Karpas-422 (cell line): ENCODE measurements at regions not wholly inside any gene's neighbourhood (a gene's known extent, or its start where the extent isn't known, plus 50 kb on each side); places are given as distances from the start of the nearest gene placed in this dataset.

ENCODE experiments used
- DNase-seq: peaks from one replicate; pipeline ENCODE4 v3.0.0-alpha.2; 2015
- H2AFZ ChIP-seq: fragments of 200-600 bp; sonication (generic); 2 replicates; pipeline ENCODE4 v1.6.1; 2014; ENCODE audit warnings: antibody characterized with exemption, low read length, mixed read lengths
- H3K27ac ChIP-seq: fragments of 200-600 bp; sonication (generic); 2 replicates; pipeline ENCODE4 v1.5.1; 2014; ENCODE audit warnings: mild to moderate bottlenecking, low read length, moderate library complexity
- H3K27me3 ChIP-seq: fragments of 200-600 bp; sonication (generic); 2 replicates; pipeline ENCODE4 v1.6.1; 2014; ENCODE audit warnings: low read length, mixed read lengths
- H3K36me3 ChIP-seq: fragments of 200-600 bp; sonication (generic); 2 replicates; pipeline ENCODE4 v1.6.1; 2014; ENCODE audit warnings: low read length, mixed read lengths; ENCODE audit not compliant: insufficient read depth
- H3K4me1 ChIP-seq: fragments of 200-600 bp; sonication (generic); 2 replicates; pipeline ENCODE4 v1.6.1; 2014; ENCODE audit warnings: mild to moderate bottlenecking, low read length, mixed read lengths
- H3K4me2 ChIP-seq: fragments of 200-600 bp; sonication (generic); 2 replicates; pipeline ENCODE4 v1.6.1; 2014; ENCODE audit warnings: low read length, low read depth, mild to moderate bottlenecking; ENCODE audit not compliant: poor library complexity, severe bottlenecking
- H3K4me3 ChIP-seq: fragments of 200-600 bp; sonication (generic); 2 replicates; pipeline ENCODE4 v1.5.1; 2014; ENCODE audit warnings: mild to moderate bottlenecking, antibody characterized with exemption, low read length, mixed read lengths
- H3K79me2 ChIP-seq: fragments of 200-600 bp; sonication (generic); 2 replicates; pipeline ENCODE4 v1.6.1; 2014; ENCODE audit warnings: mild to moderate bottlenecking, low read length, mixed read lengths
- H3K9ac ChIP-seq: fragments of 200-600 bp; sonication (generic); 2 replicates; pipeline ENCODE4 v1.6.0; 2014; ENCODE audit warnings: low read length
- H3K9me2 ChIP-seq: fragments of 200-600 bp; sonication (generic), shearing (Covaris generic); replicated peaks from 2 replicates; pipeline ENCODE4 v1.6.0; 2014; ENCODE audit warnings: mild to moderate bottlenecking, low read length, moderate library complexity; ENCODE audit not compliant: insufficient read depth
- H3K9me3 ChIP-seq: fragments of 300-700, 200-600 bp; sonication (generic); 2 replicates; pipeline ENCODE4 v1.6.1; 2014; ENCODE audit warnings: low read length, mixed read lengths
- H4K20me1 ChIP-seq: fragments of 200-600 bp; sonication (generic); 2 replicates; pipeline ENCODE4 v1.6.1; 2014; ENCODE audit warnings: mild to moderate bottlenecking, antibody characterized with exemption, low read length, low read depth; ENCODE audit not compliant: insufficient read depth

- no peak overlapping the region for H3K27ac ChIP-seq
- no peak overlapping the region for H2AFZ ChIP-seq
- no peaks in the 10 kb centered on the region for H3K36me3 ChIP-seq
- H3K4me1 ChIP-seq, result no peaks in the 10 kb centered on the region
- H3K9ac ChIP-seq, result no peak overlapping the region
- H3K79me2 ChIP-seq, result no peaks in the 10 kb centered on the region
- no peak overlapping the region for H3K4me3 ChIP-seq
- H3K9me2 ChIP-seq, result no peaks in the 10 kb centered on the region
- H3K9me3 ChIP-seq, result no peaks in the 10 kb centered on the region
- no peaks in the 10 kb centered on the region for H4K20me1 ChIP-seq
- DNase-seq, result no peak
- no peak overlapping the region for H3K4me2 ChIP-seq
- no peaks in the 10 kb centered on the region for H3K27me3 ChIP-seq
Measured at GRCh38 chr2:198715302-198715835, 742.4 kb downstream of the SATB2 start.

GRCh38 chr2:198712485-198712884 is 745.3 kb downstream of the SATB2 start:
- no peak overlapping the region for H2AFZ ChIP-seq
- H3K9me3 ChIP-seq, result no peaks in the 10 kb centered on the region
- DNase-seq, result no peak
- H3K27ac ChIP-seq, result no peak overlapping the region
- no peaks in the 10 kb centered on the region for H4K20me1 ChIP-seq
- H3K79me2 ChIP-seq, result no peaks in the 10 kb centered on the region
- H3K27me3 ChIP-seq, result no peaks in the 10 kb centered on the region
- no peaks in the 10 kb centered on the region for H3K4me1 ChIP-seq
- H3K9ac ChIP-seq, result no peak overlapping the region
- H3K4me2 ChIP-seq, result no peak overlapping the region
- H3K9me2 ChIP-seq, result no peaks in the 10 kb centered on the region; the same call in 1 of the 2 replicates
- no peak overlapping the region for H3K4me3 ChIP-seq
- H3K36me3 ChIP-seq, result no peaks in the 10 kb centered on the region

- Histone ChIP-seq H3K9me3 (no peaks in the 10 kb centered on the region), H3K36me3 (no peaks in the 10 kb centered on the region), H3K79me2 (no peaks in the 10 kb centered on the region), H3K4me2 (no peak overlapping the region), H2AFZ (no peak overlapping the region), H3K4me3 (no peak overlapping the region), H3K9me2 (no peaks in the 10 kb centered on the region; the same call in 1 of the 2 replicates), H3K4me1 (no peaks in the 10 kb centered on the region), H4K20me1 (no peaks in the 10 kb centered on the region), H3K27ac (no peak overlapping the region), H3K9ac (no peak overlapping the region), H3K27me3 (no peaks in the 10 kb centered on the region)
- no peak for DNase-seq
Measured at GRCh38 chr2:198711484-198711883, 746.3 kb downstream of the SATB2 start.

- Histone ChIP-seq H2AFZ (no peak overlapping the region), H3K79me2 (no peaks in the 10 kb centered on the region), H3K4me2 (no peak overlapping the region), H3K4me1 (no peaks in the 10 kb centered on the region), H3K27me3 (no peaks in the 10 kb centered on the region), H3K4me3 (no peak overlapping the region), H3K27ac (no peak overlapping the region), H3K9me2 (no peaks in the 10 kb centered on the region; the same call in 1 of the 2 replicates), H3K36me3 (no peaks in the 10 kb centered on the region), H4K20me1 (no peaks in the 10 kb centered on the region), H3K9ac (no peak overlapping the region), H3K9me3 (no peaks in the 10 kb centered on the region)
- DNase-seq, result no peak
Measured at GRCh38 chr2:198710562-198710961, 747.2 kb downstream of the SATB2 start.

GRCh38 chr2:198706476-198707082 is 751.2 kb downstream of the SATB2 start:
- Histone ChIP-seq H3K9me3 (no peaks in the 10 kb centered on the region), H3K4me2 (no peak overlapping the region), H3K27me3 (no peaks in the 10 kb centered on the region), H3K9me2 (no peaks in the 10 kb centered on the region; the same call in 1 of the 2 replicates), H2AFZ (no peak overlapping the region), H3K36me3 (no peaks in the 10 kb centered on the region), H3K4me3 (no peak overlapping the region), H3K9ac (no peak overlapping the region), H3K79me2 (no peaks in the 10 kb centered on the region), H3K27ac (no peak overlapping the region), H3K4me1 (no peaks in the 10 kb centered on the region), H4K20me1 (no peaks in the 10 kb centered on the region)
- no peak for DNase-seq

GRCh38 chr2:198703281-198703680 is 754.5 kb downstream of the SATB2 start:
- H3K27ac ChIP-seq, result no peak overlapping the region
- H3K9me3 ChIP-seq, result no peaks in the 10 kb centered on the region
- H4K20me1 ChIP-seq, result no peaks in the 10 kb centered on the region
- H3K9ac ChIP-seq, result no peak overlapping the region
- no peak overlapping the region for H3K4me2 ChIP-seq
- H3K4me3 ChIP-seq, result no peak overlapping the region
- no peaks in the 10 kb centered on the region for H3K79me2 ChIP-seq
- no peaks in the 10 kb centered on the region for H3K9me2 ChIP-seq
- no peaks in the 10 kb centered on the region for H3K36me3 ChIP-seq
- no peaks in the 10 kb centered on the region for H3K4me1 ChIP-seq
- no peak for DNase-seq
- no peak overlapping the region for H2AFZ ChIP-seq
- no peaks in the 10 kb centered on the region for H3K27me3 ChIP-seq

- no peak overlapping the region for H3K4me2 ChIP-seq
- H3K36me3 ChIP-seq, result no peaks in the 10 kb centered on the region
- DNase-seq, result no peak
- no peaks in the 10 kb centered on the region for H3K9me2 ChIP-seq
- no peaks in the 10 kb centered on the region for H3K27me3 ChIP-seq
- no peaks in the 10 kb centered on the region for H4K20me1 ChIP-seq
- no peak overlapping the region for H2AFZ ChIP-seq
- no peaks in the 10 kb centered on the region for H3K9me3 ChIP-seq
- no peak overlapping the region for H3K4me3 ChIP-seq
- H3K9ac ChIP-seq, result no peak overlapping the region
- H3K4me1 ChIP-seq, result no peaks in the 10 kb centered on the region
- no peak overlapping the region for H3K27ac ChIP-seq
- H3K79me2 ChIP-seq, result no peaks in the 10 kb centered on the region
Measured at GRCh38 chr2:198702796-198703195, 754.9 kb downstream of the SATB2 start.

- no peak for DNase-seq
- no peaks in the 10 kb centered on the region for H3K27me3 ChIP-seq
- H4K20me1 ChIP-seq, result no peaks in the 10 kb centered on the region
- no peaks in the 10 kb centered on the region for H3K79me2 ChIP-seq
- no peaks in the 10 kb centered on the region for H3K36me3 ChIP-seq
- no peak overlapping the region for H3K9ac ChIP-seq
- H3K4me3 ChIP-seq, result no peak overlapping the region
- no peak overlapping the region for H2AFZ ChIP-seq
- no peaks in the 10 kb centered on the region for H3K9me3 ChIP-seq
- no peak overlapping the region for H3K27ac ChIP-seq
- H3K4me1 ChIP-seq, result no peaks in the 10 kb centered on the region
- H3K4me2 ChIP-seq, result no peak overlapping the region
- H3K9me2 ChIP-seq, result no peaks in the 10 kb centered on the region
Measured at GRCh38 chr2:198701481-198701880, 756.3 kb downstream of the SATB2 start.
